Testis (tissue), 2 donors: ENCODE measurements at regions not wholly inside any gene's neighbourhood (a gene's known extent, or its start where the extent isn't known, plus 50 kb on each side); places are given as distances from the start of the nearest gene placed in this dataset.
A peak's percentile ranks its signal among the peaks of the same experiment; 100 is the strongest.

Source experiments
- DNase-seq: peaks from one replicate; pipeline ENCODE4 v3.0.0-alpha.2; 2019
- H3K27ac ChIP-seq, 2 donors: fragments of 200-600 bp; sonication (generic); one replicate each; pipeline ENCODE4 v1.5.1; 2019
- H3K27me3 ChIP-seq: fragments of 200-600 bp; sonication (generic); one replicate; pipeline ENCODE4 v1.5.1; 2019
- H3K36me3 ChIP-seq: fragments of 200-600 bp; sonication (generic); one replicate; pipeline ENCODE4 v1.5.1; 2017; ENCODE audit warnings: low read depth; ENCODE audit errors: missing control alignments
- H3K4me1 ChIP-seq: fragments of 200-600 bp; sonication (generic); one replicate; pipeline ENCODE4 v1.5.1; 2019
- H3K4me3 ChIP-seq, 2 donors: fragments of 200-600 bp; sonication (generic); one replicate each; pipeline ENCODE4 v1.5.1; 2017 to 2019
- H3K9me3 ChIP-seq: fragments of 200-600 bp; sonication (generic); one replicate; pipeline ENCODE4 v1.5.1; 2017
- CTCF ChIP-seq, 3 experiments: fragments of 450-650 bp in 2 of 3; fragments of 200-600 bp in 1 of 3; sonication (generic) in 1 of 3; IDR thresholded peaks; one replicate each; pipeline ENCODE4 v1.5.1; 2016 to 2019; ENCODE audit warnings: antibody characterized with exemption in 3 of 3, mild to moderate bottlenecking in 2 of 3, moderate library complexity in 1 of 3
- POLR2A ChIP-seq: fragments of 450-650 bp; IDR thresholded peaks from one replicate; pipeline ENCODE4 v1.6.1; 2017; ENCODE audit warnings: antibody characterized with exemption, mild to moderate bottlenecking, moderate library complexity
- WGBS, 2 donors: methylation state at CpG; one replicate each; pipeline ENCODE4 v1.1.5; 2018; 5-methylcytosine and 5-hydroxymethylcytosine counted together
- intact Hi-C: fragments of 100-400 bp; cut with DNase I; formaldehyde crosslinking; loops from one replicate; pipeline ENCODE4 v1.15.1; 2023; ENCODE audit warnings: low total_unique reads

- DNase-seq = no peak
- Histone ChIP-seq H3K36me3 (no peaks in the 10 kb centered on the region), H3K9me3 (no peaks in the 10 kb centered on the region), H3K4me3 (no peak overlapping the region), H3K27me3 (no peaks in the 10 kb centered on the region), H3K4me1 (no peaks in the 10 kb centered on the region), H3K27ac (no peak overlapping the region)
- TF ChIP-seq POLR2A = no peak
- no peak for TF ChIP-seq CTCF (IDR thresholded peaks at IDR 0.05)
- 86 to 91% methylated on average over 2 of the region's 2 CpGs for WGBS, 2 donors
- intact Hi-C loops = no loop called here
Measured at GRCh38 chr4:107187091-107187490, 151.0 kb upstream of the DKK2 start.

GRCh38 chr4:107183155-107183774 lies 147.2 kb upstream of the DKK2 start:
- 10 to 13% methylated on average over 3 of the region's 3 CpGs for WGBS, 2 donors
- no peak overlapping the region for H3K27ac ChIP-seq
- no peaks in the 10 kb centered on the region for H3K27me3 ChIP-seq
- TF ChIP-seq POLR2A (no peak), CTCF (IDR thresholded peaks at IDR 0.05) (peak; percentile 41 to 69 (median 65))
- no peaks in the 10 kb centered on the region for H3K36me3 ChIP-seq
- no peak overlapping the region for H3K4me3 ChIP-seq
- no peaks in the 10 kb centered on the region for H3K9me3 ChIP-seq
- H3K4me1 ChIP-seq = no peaks in the 10 kb centered on the region
- intact Hi-C loops = no loop called here
- peak; percentile 32 for DNase-seq

GRCh38 chr4:107182347-107182746 lies 146.2 kb upstream of the DKK2 start:
- no peak for DNase-seq
- 91 to 92% methylated on average over 3 of the region's 3 CpGs for WGBS, 2 donors
- no peaks in the 10 kb centered on the region for H3K9me3 ChIP-seq
- no peaks in the 10 kb centered on the region for H3K27me3 ChIP-seq
- no peaks in the 10 kb centered on the region for H3K4me1 ChIP-seq
- H3K36me3 ChIP-seq = no peaks in the 10 kb centered on the region
- intact Hi-C loops = no loop called here
- H3K4me3 ChIP-seq = no peak overlapping the region
- TF ChIP-seq POLR2A (no peak), CTCF (IDR thresholded peaks at IDR 0.05) (no peak)
- H3K27ac ChIP-seq = no peak overlapping the region

- intact Hi-C loops = no loop called here
- no peak for TF ChIP-seq CTCF (IDR thresholded peaks at IDR 0.05)
- no peak for TF ChIP-seq POLR2A
- WGBS, 2 donors = 86 to 90% methylated on average over 1 of the region's 1 CpG
Measured at GRCh38 chr4:107166873-107167450, 130.8 kb upstream of the DKK2 start.

GRCh38 chr4:107166181-107166580 lies 130.1 kb upstream of the DKK2 start:
- no peaks in the 10 kb centered on the region for H3K4me1 ChIP-seq
- H3K9me3 ChIP-seq = no peaks in the 10 kb centered on the region
- TF ChIP-seq CTCF (IDR thresholded peaks at IDR 0.05) = no peak
- no peak for TF ChIP-seq POLR2A
- no peak for DNase-seq
- intact Hi-C loops = no loop called here
- H3K36me3 ChIP-seq = no peaks in the 10 kb centered on the region
- H3K27ac ChIP-seq = no peak overlapping the region
- no peaks in the 10 kb centered on the region for H3K27me3 ChIP-seq
- H3K4me3 ChIP-seq = no peak overlapping the region

More at GRCh38 chr4:107166873-107167450, 130.8 kb upstream of the DKK2 start:
- Histone ChIP-seq H3K4me1 (no peaks in the 10 kb centered on the region), H3K27ac (no peak overlapping the region), H3K4me3 (no peak overlapping the region), H3K36me3 (no peaks in the 10 kb centered on the region), H3K9me3 (no peaks in the 10 kb centered on the region), H3K27me3 (no peaks in the 10 kb centered on the region)
- DNase-seq = no peak
